ENCODE measurements at regions not wholly inside any gene's neighbourhood (a gene's known extent, or its start where the extent isn't known, plus 50 kb on each side); places are given as distances from the start of the nearest gene placed in this dataset.

- no peak overlapping the region for H2AFZ ChIP-seq (ENCODE audit: low read length)
Measured at GRCh38 chr4:96093563-96093962, 253.7 kb downstream of the PDHA2 start.

GRCh38 chr4:96094183-96094582, 254.3 kb downstream of the PDHA2 start:
- Histone ChIP-seq H3K4me1 (ENCODE audit: insufficient read depth, low read length, poor library complexity, severe bottlenecking) (no peaks in the 10 kb centered on the region), H2AFZ (ENCODE audit: low read length) (no peak overlapping the region), H3K27ac (ENCODE audit: low read depth, low read length, poor library complexity, severe bottlenecking) (no peak overlapping the region), H3K9me3 (ENCODE audit: low read length) (no peaks in the 10 kb centered on the region), H3K4me2 (ENCODE audit: low read length) (no peak overlapping the region), H3K4me3 (ENCODE audit: low read depth, low read length, poor library complexity, severe bottlenecking) (no peak overlapping the region), H3K79me2 (ENCODE audit: insufficient read depth, low read depth, low read length) (no peaks in the 10 kb centered on the region), H3K9me2 (ENCODE audit: insufficient read depth, low read length) (no peaks in the 10 kb centered on the region), H4K20me1 (ENCODE audit: insufficient read depth, low read length) (no peaks in the 10 kb centered on the region), H3K36me3 (ENCODE audit: insufficient read depth, low read length) (no peaks in the 10 kb centered on the region)
- no TSS peak for BruUV-seq (replicated peaks)
- ChIA-PET CTCF (ENCODE audit: unreplicated experiment) (no interaction called here), POLR2A (no interaction called here)
- DNase-seq (ENCODE audit: low spot score) = no peak
- intact Hi-C loops (cut with micrococcal nuclease; ENCODE audit: unreplicated experiment) = no loop called here
- TF ChIP-seq EZH2phosphoT487 (IDR thresholded peaks at IDR 0.05; ENCODE audit: borderline replicate concordance, low read depth, low read length) = no peak

More at GRCh38 chr4:96093563-96093962, 253.7 kb downstream of the PDHA2 start:
- BruUV-seq (replicated peaks) = no TSS peak
- Histone ChIP-seq H4K20me1 (ENCODE audit: insufficient read depth, low read length) (no peaks in the 10 kb centered on the region), H3K9me2 (ENCODE audit: insufficient read depth, low read length) (no peaks in the 10 kb centered on the region), H3K79me2 (ENCODE audit: insufficient read depth, low read depth, low read length) (no peaks in the 10 kb centered on the region), H3K4me3 (ENCODE audit: low read depth, low read length, poor library complexity, severe bottlenecking) (no peak overlapping the region), H3K27ac (ENCODE audit: low read depth, low read length, poor library complexity, severe bottlenecking) (no peak overlapping the region), H3K4me2 (ENCODE audit: low read length) (no peak overlapping the region), H3K36me3 (ENCODE audit: insufficient read depth, low read length) (no peaks in the 10 kb centered on the region), H3K4me1 (ENCODE audit: insufficient read depth, low read length, poor library complexity, severe bottlenecking) (no peaks in the 10 kb centered on the region), H3K9me3 (ENCODE audit: low read length) (no peaks in the 10 kb centered on the region)
- CTCF ChIA-PET (ENCODE audit: unreplicated experiment) = no interaction called here
- intact Hi-C loops (cut with micrococcal nuclease; ENCODE audit: unreplicated experiment) = no loop called here
- POLR2A ChIA-PET = no interaction called here
- DNase-seq (ENCODE audit: low spot score) = no peak
- TF ChIP-seq CTCF (conservative IDR thresholded peaks at IDR 0.05; ENCODE audit: low read length) (no peak), EZH2phosphoT487 (IDR thresholded peaks at IDR 0.05; ENCODE audit: borderline replicate concordance, low read depth, low read length) (no peak)

GRCh38 chr4:96097040-96097607, 257.2 kb downstream of the PDHA2 start:
- no peaks in the 10 kb centered on the region for H3K4me1 ChIP-seq (ENCODE audit: insufficient read depth, low read length, poor library complexity, severe bottlenecking)
- CTCF ChIA-PET (ENCODE audit: unreplicated experiment) = no interaction called here
- no peak overlapping the region for H3K27ac ChIP-seq (ENCODE audit: low read depth, low read length, poor library complexity, severe bottlenecking)
- POLR2A ChIA-PET = interaction anchor here (0.6 kb wide), 1 partner anchor 1152 kb away, joined by 3 read pairs; no protein-coding TSS in a partner anchor
- no peaks in the 10 kb centered on the region for H3K36me3 ChIP-seq (ENCODE audit: insufficient read depth, low read length)
- no peaks in the 10 kb centered on the region for H4K20me1 ChIP-seq (ENCODE audit: insufficient read depth, low read length)
- H2AFZ ChIP-seq (ENCODE audit: low read length) = no peak overlapping the region
- no peak overlapping the region for H3K4me2 ChIP-seq (ENCODE audit: low read length)
- no peaks in the 10 kb centered on the region for H3K79me2 ChIP-seq (ENCODE audit: insufficient read depth, low read depth, low read length)
- no peaks in the 10 kb centered on the region for H3K9me3 ChIP-seq (ENCODE audit: low read length)
- DNase-seq (ENCODE audit: low spot score) = no peak
- H3K4me3 ChIP-seq (ENCODE audit: low read depth, low read length, poor library complexity, severe bottlenecking) = no peak overlapping the region
- no peak for TF ChIP-seq EZH2phosphoT487 (IDR thresholded peaks at IDR 0.05; ENCODE audit: borderline replicate concordance, low read depth, low read length)
- TF ChIP-seq CTCF (conservative IDR thresholded peaks at IDR 0.05; ENCODE audit: low read length) = no peak
- no TSS peak for BruUV-seq (replicated peaks)
- intact Hi-C loops (cut with micrococcal nuclease; ENCODE audit: unreplicated experiment) = no loop called here
- no peaks in the 10 kb centered on the region for H3K9me2 ChIP-seq (ENCODE audit: insufficient read depth, low read length)

Data from OCI-LY7 (cell line).